ENCODE measurements at regions not wholly inside any gene's neighbourhood (a gene's known extent, or its start where the extent isn't known, plus 50 kb on each side); places are given as distances from the start of the nearest gene placed in this dataset.

DNA sequence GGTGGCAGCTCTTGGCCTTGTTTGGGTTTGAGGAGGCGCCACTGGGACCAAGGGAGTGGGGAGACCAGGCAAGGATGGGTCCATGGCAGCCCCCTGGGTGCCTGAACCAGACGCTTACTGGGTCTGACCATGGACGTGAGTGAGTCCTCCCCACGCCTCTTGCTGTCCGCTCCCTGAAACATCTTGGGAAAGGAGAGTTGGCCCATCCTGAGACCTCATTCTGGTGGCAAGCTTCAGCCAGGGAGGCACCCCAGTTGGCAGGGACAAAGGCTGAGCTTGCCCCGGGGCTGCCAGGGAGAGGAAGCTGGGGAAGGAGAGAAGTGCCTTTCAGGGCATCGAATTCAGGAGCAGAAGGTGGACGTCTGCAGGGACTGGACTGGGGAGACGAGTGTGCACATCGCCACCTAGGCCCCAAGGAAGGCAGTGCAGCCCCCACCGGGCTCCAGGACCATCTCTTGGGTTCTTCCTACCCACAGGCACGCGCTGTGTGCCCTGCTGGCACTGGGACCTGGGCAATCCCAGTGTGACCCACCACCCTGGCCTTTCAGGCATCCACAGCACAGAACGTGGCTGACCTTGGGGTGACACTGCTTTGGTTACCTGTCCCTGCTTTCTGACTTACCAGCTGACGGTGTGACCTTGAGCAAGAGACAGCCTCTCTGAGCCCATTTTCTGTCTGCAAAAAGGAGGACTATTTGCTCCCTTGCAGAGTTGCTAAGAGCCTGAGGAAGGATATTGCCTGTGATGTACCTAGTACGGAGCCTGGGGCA lies 132.9 kb upstream of the WNT4 start:
- TF ChIP-seq, protein P1, sequence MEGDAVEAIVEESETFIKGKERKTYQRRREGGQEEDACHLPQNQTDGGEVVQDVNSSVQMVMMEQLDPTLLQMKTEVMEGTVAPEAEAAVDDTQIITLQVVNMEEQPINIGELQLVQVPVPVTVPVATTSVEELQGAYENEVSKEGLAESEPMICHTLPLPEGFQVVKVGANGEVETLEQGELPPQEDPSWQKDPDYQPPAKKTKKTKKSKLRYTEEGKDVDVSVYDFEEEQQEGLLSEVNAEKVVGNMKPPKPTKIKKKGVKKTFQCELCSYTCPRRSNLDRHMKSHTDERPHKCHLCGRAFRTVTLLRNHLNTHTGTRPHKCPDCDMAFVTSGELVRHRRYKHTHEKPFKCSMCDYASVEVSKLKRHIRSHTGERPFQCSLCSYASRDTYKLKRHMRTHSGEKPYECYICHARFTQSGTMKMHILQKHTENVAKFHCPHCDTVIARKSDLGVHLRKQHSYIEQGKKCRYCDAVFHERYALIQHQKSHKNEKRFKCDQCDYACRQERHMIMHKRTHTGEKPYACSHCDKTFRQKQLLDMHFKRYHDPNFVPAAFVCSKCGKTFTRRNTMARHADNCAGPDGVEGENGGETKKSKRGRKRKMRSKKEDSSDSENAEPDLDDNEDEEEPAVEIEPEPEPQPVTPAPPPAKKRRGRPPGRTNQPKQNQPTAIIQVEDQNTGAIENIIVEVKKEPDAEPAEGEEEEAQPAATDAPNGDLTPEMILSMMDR (IDR thresholded peaks at IDR 0.05), result peak; percentile 56 to 79 (median 72)
- no peak for TF ChIP-seq POLR2A (IDR thresholded peaks at IDR 0.05)
